ENCODE measurements at regions not wholly inside any gene's neighbourhood (a gene's known extent, or its start where the extent isn't known, plus 50 kb on each side); places are given as distances from the start of the nearest gene placed in this dataset.

DNA sequence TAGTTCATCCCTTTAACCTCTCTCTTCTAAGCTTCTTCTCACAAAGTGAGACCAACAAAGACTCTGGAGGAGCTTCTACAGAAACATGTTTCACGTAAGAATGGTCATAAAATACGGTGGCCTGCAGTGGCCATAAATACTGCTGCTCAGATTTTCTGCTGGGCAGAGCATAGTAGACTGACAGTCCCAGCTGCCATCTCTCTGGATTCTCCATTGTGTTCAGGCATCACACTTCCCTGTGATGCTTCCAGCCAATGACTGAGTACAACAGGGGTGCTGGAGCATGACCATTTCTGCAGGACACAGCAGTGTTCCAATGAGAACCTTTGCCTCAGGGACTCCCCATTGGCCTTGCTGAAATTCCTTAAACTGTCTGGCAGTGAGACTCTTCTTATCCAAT, 392.6 kb downstream of the MMUT start:
- no peak overlapping the region for H3K4me3 Mint-ChIP-seq
- ATAC-seq (no peak), DNase-seq (no peak)
- H3K27ac Mint-ChIP-seq: no peak overlapping the region
- no peaks in the 10 kb centered on the region for H3K36me3 Mint-ChIP-seq
- no peaks in the 10 kb centered on the region for H3K4me1 Mint-ChIP-seq
- POLR2A ChIA-PET: no interaction called here
- no peaks in the 10 kb centered on the region for H3K27me3 Mint-ChIP-seq
- H3K9me3 Mint-ChIP-seq: peaks cover 0 to 34% (median 5%) of the 10 kb centered on the region in 9 donors

- Mint-ChIP-seq H3K4me1 (no peaks in the 10 kb centered on the region), H3K27me3 (no peaks in the 10 kb centered on the region), H3K9me3 (peaks cover 0 to 24% (median 3%) of the 10 kb centered on the region in 9 donors), H3K27ac (no peak overlapping the region), H3K36me3 (no peaks in the 10 kb centered on the region), H3K4me3 (no peak overlapping the region)
- DNase-seq (no peak), ATAC-seq (no peak)
- POLR2A ChIA-PET: no interaction called here
Measured at GRCh38 chr6:49054311-49054710, 408.7 kb downstream of the MMUT start.

- POLR2A ChIA-PET: no interaction called here
- H3K9me3 Mint-ChIP-seq: peaks cover 0 to 18% (median 0%) of the 10 kb centered on the region in 9 donors
Measured at GRCh38 chr6:49052901-49053300, 410.2 kb downstream of the MMUT start.

DNA sequence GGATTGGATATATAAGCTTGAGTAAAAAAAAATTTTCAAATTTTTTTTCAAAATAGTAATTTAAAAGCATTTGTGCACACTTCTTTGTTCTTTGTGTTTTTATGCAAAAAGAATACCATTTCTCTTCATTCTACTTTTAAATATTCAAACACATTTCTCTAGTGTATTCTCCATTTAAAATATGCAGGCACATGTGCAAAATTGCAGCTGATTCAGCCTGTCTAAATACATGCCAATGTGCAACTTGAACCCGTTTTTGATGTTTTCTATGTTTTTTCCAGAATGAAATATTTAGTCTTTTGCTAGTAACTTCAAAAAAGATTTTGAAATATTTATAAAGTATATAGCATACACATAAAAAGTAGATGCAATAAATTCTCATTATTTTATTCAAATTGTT, 411.8 kb downstream of the MMUT start:
- DNase-seq (no peak), ATAC-seq (no peak)
- no peak overlapping the region for H3K27ac Mint-ChIP-seq
- H3K9me3 Mint-ChIP-seq: peaks cover 0 to 17% (median 0%) of the 10 kb centered on the region in 9 donors
- no peaks in the 10 kb centered on the region for H3K27me3 Mint-ChIP-seq
- H3K36me3 Mint-ChIP-seq: no peaks in the 10 kb centered on the region
- POLR2A ChIA-PET: no interaction called here
- no peaks in the 10 kb centered on the region for H3K4me1 Mint-ChIP-seq
- no peak overlapping the region for H3K4me3 Mint-ChIP-seq

More at GRCh38 chr6:49052901-49053300, 410.2 kb downstream of the MMUT start:
- H3K4me1 Mint-ChIP-seq: no peaks in the 10 kb centered on the region
- no peak for ATAC-seq
- H3K27me3 Mint-ChIP-seq: no peaks in the 10 kb centered on the region
- no peak overlapping the region for H3K27ac Mint-ChIP-seq
- no peak overlapping the region for H3K4me3 Mint-ChIP-seq
- no peaks in the 10 kb centered on the region for H3K36me3 Mint-ChIP-seq
- no peak for DNase-seq

DNA sequence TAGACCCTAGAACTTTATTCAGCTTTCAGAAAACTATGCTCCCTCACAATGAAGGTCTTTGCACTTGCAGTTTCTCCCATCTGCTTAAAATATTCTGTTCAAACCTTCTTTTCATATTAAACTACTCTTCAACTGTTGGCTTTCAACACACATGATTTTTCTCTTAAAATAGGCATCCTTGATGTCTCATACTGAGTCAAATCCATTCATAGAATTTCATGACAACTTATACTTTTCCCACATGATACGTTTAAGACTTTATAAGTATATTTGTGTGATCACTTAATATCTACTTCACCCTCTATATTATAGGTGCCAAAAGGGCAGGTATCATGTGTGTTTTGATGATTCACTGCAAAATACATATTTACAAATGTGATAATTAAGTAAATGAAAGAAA, 412.5 kb downstream of the MMUT start:
- DNase-seq: no peak
- no peaks in the 10 kb centered on the region for H3K27me3 Mint-ChIP-seq
- no peak overlapping the region for H3K4me3 Mint-ChIP-seq
- H3K9me3 Mint-ChIP-seq: peaks cover 0 to 20% (median 2%) of the 10 kb centered on the region in 9 donors
- POLR2A ChIA-PET: no interaction called here
- no peak overlapping the region for H3K27ac Mint-ChIP-seq
- no peaks in the 10 kb centered on the region for H3K36me3 Mint-ChIP-seq
- H3K4me1 Mint-ChIP-seq: no peaks in the 10 kb centered on the region
- ATAC-seq: no peak

- POLR2A ChIA-PET: no interaction called here
- ATAC-seq (no peak), DNase-seq (no peak)
- Mint-ChIP-seq H3K4me1 (no peaks in the 10 kb centered on the region), H3K36me3 (peaks cover 0 to 4% (median 0%) of the 10 kb centered on the region in 3 donors), H3K9me3 (peaks cover 1 to 29% (median 10%) of the 10 kb centered on the region in 9 donors), H3K4me3 (no peak overlapping the region), H3K27ac (no peak overlapping the region), H3K27me3 (no peaks in the 10 kb centered on the region)
Measured at GRCh38 chr6:49038294-49038822, 424.7 kb downstream of the MMUT start.

DNA sequence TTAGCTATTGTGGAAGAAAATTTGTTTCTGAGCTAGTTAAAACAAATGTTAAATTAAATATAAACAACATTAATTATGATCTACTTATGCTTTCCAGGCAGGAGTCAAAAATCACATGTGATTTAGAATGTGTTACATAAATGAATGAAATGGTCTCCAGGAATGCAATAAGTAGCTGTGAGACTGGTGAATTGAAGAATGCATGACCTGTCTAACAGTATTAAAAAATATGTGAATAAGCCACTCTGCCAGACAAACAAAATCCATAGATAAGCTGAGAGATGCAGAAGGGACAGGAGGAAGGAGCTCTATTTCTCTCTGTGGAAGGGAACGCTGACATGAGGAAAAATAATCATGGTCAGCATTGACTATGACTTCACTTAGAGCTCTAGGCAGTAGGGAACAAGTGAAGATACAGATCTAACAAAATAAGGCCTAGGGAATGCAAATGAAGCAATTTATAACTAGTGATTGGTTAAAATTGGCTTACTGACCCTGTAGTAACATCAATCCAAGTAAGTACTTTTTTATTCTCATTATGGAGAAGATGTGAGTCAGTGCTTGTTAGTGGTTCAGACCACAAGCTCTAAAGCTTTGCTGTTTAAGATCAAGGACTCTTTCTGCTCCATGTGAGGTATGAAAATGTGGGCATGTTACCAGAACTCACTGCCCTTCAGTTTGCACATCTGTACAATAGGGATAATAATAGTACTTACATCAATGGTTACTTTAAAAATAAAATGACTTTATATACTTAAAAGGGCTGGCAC, 432.6 kb downstream of the MMUT start:
- Mint-ChIP-seq H3K4me1 (no peaks in the 10 kb centered on the region), H3K27ac (no peak overlapping the region), H3K4me3 (no peak overlapping the region), H3K27me3 (no peaks in the 10 kb centered on the region), H3K36me3 (peaks cover 0 to 4% (median 0%) of the 10 kb centered on the region in 3 donors), H3K9me3 (peaks cover 0 to 31% (median 5%) of the 10 kb centered on the region in 9 donors)
- DNase-seq (no peak), ATAC-seq (no peak)
- POLR2A ChIA-PET: no interaction called here

DNA sequence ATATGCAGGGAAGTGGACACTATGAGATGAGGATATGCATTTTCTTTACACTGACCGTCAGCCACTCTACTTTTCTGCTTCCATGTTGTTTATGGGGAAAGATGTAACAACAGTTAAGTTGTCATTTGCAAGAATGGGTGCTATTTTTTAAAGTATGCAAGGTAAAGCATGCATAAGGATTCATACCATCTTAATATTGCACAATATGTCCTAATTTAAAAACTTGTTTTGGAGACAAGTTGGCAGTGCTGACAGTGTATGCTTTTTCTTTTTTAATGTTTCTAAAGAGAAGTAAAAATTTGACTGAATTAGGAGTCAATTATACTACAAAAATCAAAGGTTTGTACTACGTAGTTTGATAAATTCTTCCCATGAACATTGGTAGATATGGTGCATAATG, 435.4 kb downstream of the MMUT start:
- no peaks in the 10 kb centered on the region for H3K27me3 Mint-ChIP-seq
- no peaks in the 10 kb centered on the region for H3K4me1 Mint-ChIP-seq
- POLR2A ChIA-PET: no interaction called here

DNA sequence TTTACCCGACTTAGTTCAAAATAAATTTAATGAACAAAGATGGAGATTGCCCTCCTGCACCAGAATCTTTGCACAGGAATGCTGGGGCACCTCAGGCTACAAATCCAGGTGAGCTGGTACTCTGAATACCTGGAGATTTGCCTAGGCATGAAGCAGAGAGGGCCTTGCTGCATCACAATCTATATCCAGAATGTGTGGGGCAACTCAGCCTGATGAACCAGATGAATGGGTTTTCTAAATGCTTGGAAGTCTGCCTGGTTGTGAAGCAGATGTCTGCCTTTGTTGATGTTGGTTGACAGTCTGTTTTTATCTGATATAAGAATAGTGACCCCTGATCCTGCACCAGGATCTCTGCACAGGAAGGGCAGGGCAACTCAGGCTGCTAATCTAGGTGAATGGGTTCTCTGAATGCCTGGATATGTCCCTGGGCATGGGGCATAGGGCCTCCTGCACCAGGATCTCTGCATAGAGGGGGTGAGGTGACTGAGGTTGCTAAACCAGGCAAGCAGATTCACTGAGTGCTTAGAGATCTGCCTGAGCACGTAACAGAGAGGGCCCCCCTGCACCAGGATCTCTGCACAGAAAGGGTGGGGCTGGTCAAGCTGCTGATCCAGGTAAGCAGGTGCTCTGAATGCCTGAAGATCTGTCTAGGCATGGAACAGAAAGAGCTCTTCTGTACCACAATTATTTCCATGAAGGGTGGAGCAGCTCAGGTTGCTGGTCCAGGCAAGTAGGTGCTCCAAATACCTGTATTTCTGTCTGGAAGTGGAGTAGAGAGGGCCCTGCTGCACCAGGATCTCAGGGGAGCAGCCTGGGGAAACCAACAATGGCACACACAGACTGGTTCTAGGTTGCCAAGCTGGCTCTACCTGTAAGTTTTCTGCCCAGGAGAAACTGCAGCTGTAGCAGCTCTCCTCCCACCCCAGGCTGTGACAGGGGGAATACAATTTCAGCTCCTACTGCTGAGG, 437.5 kb downstream of the MMUT start:
- Mint-ChIP-seq H3K4me3 (no peak overlapping the region), H3K4me1 (no peaks in the 10 kb centered on the region), H3K27ac (no peak overlapping the region), H3K9me3 (peaks cover 0 to 43% (median 5%) of the 10 kb centered on the region in 9 donors), H3K36me3 (peaks cover 0 to 11% (median 0%) of the 10 kb centered on the region in 3 donors), H3K27me3 (no peaks in the 10 kb centered on the region)
- POLR2A ChIA-PET: no interaction called here
- DNase-seq (no peak), ATAC-seq (no peak)

More for the DNA sequence above, 435.4 kb downstream of the MMUT start:
- no peak overlapping the region for H3K4me3 Mint-ChIP-seq
- ATAC-seq (no peak), DNase-seq (no peak)
- peaks cover 0 to 31% (median 4%) of the 10 kb centered on the region in 9 donors for H3K9me3 Mint-ChIP-seq
- H3K27ac Mint-ChIP-seq: no peak overlapping the region
- peaks cover 0 to 11% (median 0%) of the 10 kb centered on the region in 3 donors for H3K36me3 Mint-ChIP-seq

- POLR2A ChIA-PET: no interaction called here
- no peak for ATAC-seq
- H3K36me3 Mint-ChIP-seq: no peaks in the 10 kb centered on the region
Measured at GRCh38 chr6:49004801-49005200, 458.3 kb downstream of the MMUT start.

GRCh38 chr6:49003348-49003747, 459.7 kb downstream of the MMUT start:
- DNase-seq (no peak), ATAC-seq (no peak)
- H3K27ac Mint-ChIP-seq: no peak overlapping the region
- POLR2A ChIA-PET: no interaction called here
- no peaks in the 10 kb centered on the region for H3K4me1 Mint-ChIP-seq
- no peak overlapping the region for H3K4me3 Mint-ChIP-seq
- no peaks in the 10 kb centered on the region for H3K27me3 Mint-ChIP-seq
- no peaks in the 10 kb centered on the region for H3K36me3 Mint-ChIP-seq
- H3K9me3 Mint-ChIP-seq: peaks cover 0 to 10% (median 0%) of the 10 kb centered on the region in 9 donors

More at GRCh38 chr6:49004801-49005200, 458.3 kb downstream of the MMUT start:
- Mint-ChIP-seq H3K27me3 (no peaks in the 10 kb centered on the region), H3K4me3 (no peak overlapping the region), H3K27ac (no peak overlapping the region), H3K4me1 (no peaks in the 10 kb centered on the region), H3K9me3 (peaks cover 0 to 14% (median 2%) of the 10 kb centered on the region in 9 donors)
- DNase-seq: no peak

DNA sequence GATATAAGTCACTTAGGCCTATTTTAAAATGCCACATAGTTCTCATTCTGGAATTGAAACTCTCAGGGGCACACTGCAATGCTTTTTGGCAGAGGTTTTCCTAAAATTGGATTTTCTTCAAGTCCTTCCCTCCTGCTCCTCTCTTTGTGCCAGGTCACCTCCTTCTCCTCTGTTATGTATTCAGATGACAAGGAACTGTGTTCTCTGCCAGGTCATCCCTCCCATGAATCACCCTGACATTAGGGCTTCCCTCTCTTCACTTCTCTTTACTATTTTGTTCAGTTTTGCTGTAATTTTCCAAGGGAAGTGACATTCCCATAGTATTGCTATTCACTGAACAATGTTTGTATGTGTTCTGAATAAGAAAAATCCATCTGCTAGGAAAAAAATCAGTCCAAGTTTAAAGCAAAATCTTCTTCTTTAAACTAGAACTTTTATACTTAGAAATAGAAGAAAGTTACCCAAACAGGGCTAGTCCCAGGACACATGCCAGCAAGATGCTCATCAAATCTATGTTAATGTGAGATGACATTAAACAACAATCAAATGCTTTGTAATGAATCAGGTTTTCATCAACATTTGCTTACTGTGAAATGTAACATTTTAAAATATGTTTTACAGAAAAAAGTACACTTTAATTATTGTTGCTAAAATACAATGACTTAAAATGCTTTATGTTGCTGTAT, 461.1 kb downstream of the MMUT start:
- POLR2A ChIA-PET: no interaction called here
- no peak for DNase-seq
- no peaks in the 10 kb centered on the region for H3K27me3 Mint-ChIP-seq
- H3K9me3 Mint-ChIP-seq: peaks cover 0 to 14% (median 0%) of the 10 kb centered on the region in 9 donors
- H3K4me3 Mint-ChIP-seq: no peak overlapping the region
- H3K27ac Mint-ChIP-seq: no peak overlapping the region
- H3K4me1 Mint-ChIP-seq: no peaks in the 10 kb centered on the region
- no peak for ATAC-seq
- no peaks in the 10 kb centered on the region for H3K36me3 Mint-ChIP-seq

Measured in naive thymus-derived CD8-positive, alpha-beta T cell (primary cell).